DOHH2 (cell line): ENCODE measurements at regions not wholly inside any gene's neighbourhood (a gene's known extent, or its start where the extent isn't known, plus 50 kb on each side); places are given as distances from the start of the nearest gene placed in this dataset.
"Not testable (repeated sequence)": the region's sequence is repeated elsewhere in the genome, so short reads cannot be mapped to it uniquely, and the experiment has no call there.

Source experiments
- EZH2phosphoT487 ChIP-seq: fragments of 200-600 bp; sonication (generic); IDR thresholded peaks from 2 replicates; pipeline ENCODE4 v1.6.1; 2017; ENCODE audit warnings: borderline replicate concordance, mild to moderate bottlenecking, antibody characterized with exemption, low read length, moderate library complexity, mixed read lengths
- TF ChIP-seq, protein P1 (sequence below): fragments of 200-600 bp; sonication (generic); IDR thresholded peaks from one replicate; pipeline ENCODE4 v1.5.1; 2014; ENCODE audit warnings: antibody characterized with exemption, mild to moderate bottlenecking, low read depth, low read length; ENCODE audit not compliant: poor library complexity, severe bottlenecking

DNA sequence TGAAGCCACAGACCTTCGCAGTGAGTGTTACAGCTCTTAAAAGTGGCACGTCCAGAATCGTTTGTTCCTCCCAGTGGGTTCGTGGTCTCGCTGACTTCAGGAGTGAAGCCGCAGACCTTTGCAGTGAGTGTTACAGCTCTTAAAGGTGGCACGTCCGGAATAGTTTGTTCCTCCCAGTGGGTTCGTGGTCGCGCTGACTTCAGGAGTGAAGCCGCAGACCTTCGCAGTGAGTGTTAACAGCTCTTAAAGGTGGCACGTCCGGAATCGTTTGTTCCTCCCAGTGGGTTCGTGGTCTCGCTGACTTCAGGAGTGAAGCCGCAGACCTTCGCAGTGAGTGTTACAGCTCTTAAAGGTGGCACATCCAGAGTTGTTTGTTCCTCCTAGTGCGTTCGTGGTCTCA, 91.1 kb downstream of the EBLN2 start:
- TF ChIP-seq EZH2phosphoT487: not testable (repeated sequence)
- TF ChIP-seq, protein P1, sequence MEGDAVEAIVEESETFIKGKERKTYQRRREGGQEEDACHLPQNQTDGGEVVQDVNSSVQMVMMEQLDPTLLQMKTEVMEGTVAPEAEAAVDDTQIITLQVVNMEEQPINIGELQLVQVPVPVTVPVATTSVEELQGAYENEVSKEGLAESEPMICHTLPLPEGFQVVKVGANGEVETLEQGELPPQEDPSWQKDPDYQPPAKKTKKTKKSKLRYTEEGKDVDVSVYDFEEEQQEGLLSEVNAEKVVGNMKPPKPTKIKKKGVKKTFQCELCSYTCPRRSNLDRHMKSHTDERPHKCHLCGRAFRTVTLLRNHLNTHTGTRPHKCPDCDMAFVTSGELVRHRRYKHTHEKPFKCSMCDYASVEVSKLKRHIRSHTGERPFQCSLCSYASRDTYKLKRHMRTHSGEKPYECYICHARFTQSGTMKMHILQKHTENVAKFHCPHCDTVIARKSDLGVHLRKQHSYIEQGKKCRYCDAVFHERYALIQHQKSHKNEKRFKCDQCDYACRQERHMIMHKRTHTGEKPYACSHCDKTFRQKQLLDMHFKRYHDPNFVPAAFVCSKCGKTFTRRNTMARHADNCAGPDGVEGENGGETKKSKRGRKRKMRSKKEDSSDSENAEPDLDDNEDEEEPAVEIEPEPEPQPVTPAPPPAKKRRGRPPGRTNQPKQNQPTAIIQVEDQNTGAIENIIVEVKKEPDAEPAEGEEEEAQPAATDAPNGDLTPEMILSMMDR: not testable (repeated sequence)
